Neural progenitor cell (in vitro differentiated cells): ENCODE measurements at regions not wholly inside any gene's neighbourhood (a gene's known extent, or its start where the extent isn't known, plus 50 kb on each side); places are given as distances from the start of the nearest gene placed in this dataset.
A peak's percentile ranks its signal among the peaks of the same experiment; 100 is the strongest.
"Not testable (repeated sequence)": the region's sequence is repeated elsewhere in the genome, so short reads cannot be mapped to it uniquely, and the experiment has no call there.

Experiments
- DNase-seq: peaks from one replicate; pipeline ENCODE4 v3.0.0-alpha.2; 2016; ENCODE audit warnings: low spot score
- H2AFZ ChIP-seq: fragments of 200-600 bp; sonication (generic); replicated peaks from 2 replicates; pipeline ENCODE4 v1.6.1; 2016; ENCODE audit warnings: antibody characterized with exemption
- H3F3A ChIP-seq: fragments of 200-600 bp; sonication (generic); 2 replicates; pipeline ENCODE4 v1.6.1; 2016; ENCODE audit warnings: antibody characterized with exemption, low read depth
- H3K27ac ChIP-seq: fragments of 200-600 bp; sonication (generic); 2 replicates; pipeline ENCODE4 v1.5.1; 2016; ENCODE audit warnings: mild to moderate bottlenecking
- H3K27me3 ChIP-seq: fragments of 200-600 bp; sonication (generic); 2 replicates; pipeline ENCODE4 v1.6.1; 2016; ENCODE audit warnings: mild to moderate bottlenecking, moderate library complexity
- H3K36me3 ChIP-seq: fragments of 200-600 bp; sonication (generic); 2 replicates; pipeline ENCODE4 v1.5.1; 2016
- H3K4me1 ChIP-seq: fragments of 200-600 bp; sonication (generic); 2 replicates; pipeline ENCODE4 v1.6.1; 2016; ENCODE audit warnings: mixed run types
- H3K4me2 ChIP-seq: fragments of 200-600 bp; sonication (generic); 2 replicates; pipeline ENCODE4 v1.6.1; 2016
- H3K4me3 ChIP-seq: fragments of 200-600 bp; sonication (generic); 2 replicates; pipeline ENCODE4 v1.5.1; 2016
- H3K79me2 ChIP-seq: fragments of 200-600 bp; sonication (generic); 2 replicates; pipeline ENCODE4 v1.6.1; 2016; ENCODE audit warnings: low read depth
- H3K9ac ChIP-seq: fragments of 200-600 bp; sonication (generic); 2 replicates; pipeline ENCODE4 v1.6.1; 2016
- H3K9me3 ChIP-seq: fragments of 200-600 bp; sonication (generic); 2 replicates; pipeline ENCODE4 v1.5.1; 2016; ENCODE audit warnings: low read depth
- H4K20me1 ChIP-seq: fragments of 200-600 bp; sonication (generic); 2 replicates; pipeline ENCODE4 v1.6.1; 2016; ENCODE audit warnings: low read depth
- H3K27ac Mint-ChIP-seq: 3 replicates; pipeline ENCODE4 v1.8.0; 2021; ENCODE audit warnings: mixed read lengths
- H3K27me3 Mint-ChIP-seq: 2 replicates; pipeline ENCODE4 v1.8.0; 2022; ENCODE audit warnings: low read depth, mild to moderate bottlenecking, inconsistent platforms, moderate library complexity, mixed read lengths; ENCODE audit not compliant: insufficient read depth
- H3K36me3 Mint-ChIP-seq: 3 replicates; pipeline ENCODE4 v1.8.0; 2021; ENCODE audit warnings: mixed read lengths
- H3K4me1 Mint-ChIP-seq: 3 replicates; pipeline ENCODE4 v1.8.0; 2021; ENCODE audit warnings: mixed read lengths
- H3K4me3 Mint-ChIP-seq: 3 replicates; pipeline ENCODE4 v1.8.0; 2021; ENCODE audit warnings: mild to moderate bottlenecking, moderate library complexity, mixed read lengths
- H3K9me3 Mint-ChIP-seq: 3 replicates; pipeline ENCODE4 v1.8.0; 2020; ENCODE audit warnings: mixed read lengths
- CTCF ChIP-seq: fragments of 200-600 bp; sonication (generic); IDR thresholded peaks from 2 replicates; pipeline ENCODE4 v1.5.1; 2017; ENCODE audit warnings: antibody characterized with exemption, mild to moderate bottlenecking
- EZH2 ChIP-seq: fragments of 200-600 bp; sonication (generic); IDR thresholded peaks from 2 replicates; pipeline ENCODE4 v1.6.1; 2017; ENCODE audit warnings: antibody characterized with exemption, mild to moderate bottlenecking, moderate library complexity
- EZH2phosphoT487 ChIP-seq: fragments of 200-600 bp; sonication (generic); IDR thresholded peaks from 2 replicates; pipeline ENCODE4 v1.6.1; 2017; ENCODE audit warnings: antibody characterized with exemption

GRCh38 chr11:29159552-29160465, 857.0 kb downstream of the KCNA4 start:
- no peak overlapping the region for H3K27ac Mint-ChIP-seq
- no peak overlapping the region for H3K4me3 Mint-ChIP-seq
- TF ChIP-seq EZH2phosphoT487 (no peak), CTCF (peak; percentile 75), EZH2 (no peak)
- no peaks in the 10 kb centered on the region for H3K9me3 ChIP-seq
- no peaks in the 10 kb centered on the region for H3K4me1 ChIP-seq
- H3K27me3 ChIP-seq = no peaks in the 10 kb centered on the region
- H2AFZ ChIP-seq = no peak overlapping the region
- no peaks in the 10 kb centered on the region for H3K27me3 Mint-ChIP-seq
- H3K27ac ChIP-seq = no peak overlapping the region
- no peak overlapping the region for H3K4me2 ChIP-seq
- H3F3A ChIP-seq = no peaks in the 10 kb centered on the region
- no peaks in the 10 kb centered on the region for H3K79me2 ChIP-seq
- peaks cover 3% of the 10 kb centered on the region for H3K9me3 Mint-ChIP-seq
- H4K20me1 ChIP-seq = no peaks in the 10 kb centered on the region
- no peak overlapping the region for H3K9ac ChIP-seq
- H3K4me3 ChIP-seq = no peak overlapping the region
- H3K36me3 Mint-ChIP-seq = no peaks in the 10 kb centered on the region
- no peaks in the 10 kb centered on the region for H3K36me3 ChIP-seq
- DNase-seq = peak; percentile 82
- H3K4me1 Mint-ChIP-seq = peaks cover 6% of the 10 kb centered on the region

- H3K4me1 ChIP-seq = no peaks in the 10 kb centered on the region
- H3K4me3 Mint-ChIP-seq = no peak overlapping the region
- no peaks in the 10 kb centered on the region for H3K27me3 ChIP-seq
- H3K9me3 Mint-ChIP-seq = peaks cover 3% of the 10 kb centered on the region
- no peaks in the 10 kb centered on the region for H3K9me3 ChIP-seq
- H3K27ac Mint-ChIP-seq = no peak overlapping the region
- H2AFZ ChIP-seq = no peak overlapping the region
- DNase-seq = no peak
- no peaks in the 10 kb centered on the region for H3K79me2 ChIP-seq
- H3K36me3 ChIP-seq = no peaks in the 10 kb centered on the region
- no peaks in the 10 kb centered on the region for H4K20me1 ChIP-seq
- H3K36me3 Mint-ChIP-seq = no peaks in the 10 kb centered on the region
- H3F3A ChIP-seq = no peaks in the 10 kb centered on the region
- H3K4me3 ChIP-seq = no peak overlapping the region
- no peak overlapping the region for H3K4me2 ChIP-seq
- H3K27ac ChIP-seq = no peak overlapping the region
- no peaks in the 10 kb centered on the region for H3K27me3 Mint-ChIP-seq
- H3K9ac ChIP-seq = no peak overlapping the region
- TF ChIP-seq CTCF = no peak
- no peak for TF ChIP-seq EZH2
- no peak for TF ChIP-seq EZH2phosphoT487
- no peaks in the 10 kb centered on the region for H3K4me1 Mint-ChIP-seq
Measured at GRCh38 chr11:29153078-29153477, 863.8 kb downstream of the KCNA4 start.

- H3K27ac ChIP-seq, H3K4me1 ChIP-seq, H3K79me2 ChIP-seq, H3K4me1 Mint-ChIP-seq, H3K4me3 ChIP-seq, DNase-seq, H3K36me3 Mint-ChIP-seq, H3K27me3 ChIP-seq, H3K27me3 Mint-ChIP-seq, H3K36me3 ChIP-seq, H3K9me3 Mint-ChIP-seq, H4K20me1 ChIP-seq, H3K4me2 ChIP-seq, H3K4me3 Mint-ChIP-seq, H2AFZ ChIP-seq, H3K27ac Mint-ChIP-seq, H3F3A ChIP-seq, H3K9ac ChIP-seq, H3K9me3 ChIP-seq: not testable (repeated sequence)
Measured at GRCh38 chr11:29142573-29142972, 874.3 kb downstream of the KCNA4 start.

GRCh38 chr11:29135504-29135903, 881.3 kb downstream of the KCNA4 start:
- Histone ChIP-seq H4K20me1 (no peaks in the 10 kb centered on the region), H3K9me3 (no peaks in the 10 kb centered on the region), H3K4me1 (no peaks in the 10 kb centered on the region), H3K27ac (no peak overlapping the region), H3K27me3 (no peaks in the 10 kb centered on the region), H3K9ac (no peak overlapping the region), H2AFZ (no peak overlapping the region), H3F3A (no peaks in the 10 kb centered on the region), H3K4me2 (no peak overlapping the region), H3K79me2 (no peaks in the 10 kb centered on the region), H3K36me3 (no peaks in the 10 kb centered on the region), H3K4me3 (no peak overlapping the region)
- Mint-ChIP-seq H3K4me3 (no peak overlapping the region), H3K4me1 (no peaks in the 10 kb centered on the region), H3K27ac (no peak overlapping the region), H3K27me3 (no peaks in the 10 kb centered on the region), H3K9me3 (no peaks in the 10 kb centered on the region), H3K36me3 (no peaks in the 10 kb centered on the region)
- DNase-seq = no peak
- TF ChIP-seq CTCF (no peak), EZH2 (no peak), EZH2phosphoT487 (no peak)
